Effector memory CD4-positive, alpha-beta T cell (primary cell): ENCODE measurements at regions not wholly inside any gene's neighbourhood (a gene's known extent, or its start where the extent isn't known, plus 50 kb on each side); places are given as distances from the start of the nearest gene placed in this dataset.

Experiments
- DNase-seq, 3 donors: peaks; one replicate each; pipeline ENCODE4 v3.0.0-alpha.2; 2020
- H3K27ac ChIP-seq: 2 replicates; pipeline ENCODE4 v1.7.0; 2013; ENCODE audit warnings: mild to moderate bottlenecking, low read length, moderate library complexity; ENCODE audit not compliant: insufficient read depth, poor library complexity, severe bottlenecking
- H3K27me3 ChIP-seq: replicated peaks from 2 replicates; pipeline ENCODE4 v1.7.0; 2013; ENCODE audit warnings: mild to moderate bottlenecking, low read length; ENCODE audit not compliant: insufficient read depth, control insufficient read depth, poor library complexity, severe bottlenecking
- H3K36me3 ChIP-seq: 2 replicates; pipeline ENCODE4 v1.7.0; 2013; ENCODE audit warnings: mild to moderate bottlenecking, low read length, moderate library complexity; ENCODE audit not compliant: control insufficient read depth, insufficient read depth
- H3K4me1 ChIP-seq: 2 replicates; pipeline ENCODE4 v1.7.0; 2013; ENCODE audit warnings: low read length, mild to moderate bottlenecking; ENCODE audit not compliant: control insufficient read depth, insufficient read depth, poor library complexity, severe bottlenecking
- H3K4me3 ChIP-seq: 2 replicates; pipeline ENCODE4 v1.7.0; 2013; ENCODE audit warnings: low read length, low read depth, mild to moderate bottlenecking; ENCODE audit not compliant: insufficient read depth, poor library complexity, severe bottlenecking
- H3K9me3 ChIP-seq: 2 replicates; pipeline ENCODE4 v1.7.0; 2013; ENCODE audit warnings: mild to moderate bottlenecking, low read length, moderate library complexity; ENCODE audit not compliant: control insufficient read depth

DNA sequence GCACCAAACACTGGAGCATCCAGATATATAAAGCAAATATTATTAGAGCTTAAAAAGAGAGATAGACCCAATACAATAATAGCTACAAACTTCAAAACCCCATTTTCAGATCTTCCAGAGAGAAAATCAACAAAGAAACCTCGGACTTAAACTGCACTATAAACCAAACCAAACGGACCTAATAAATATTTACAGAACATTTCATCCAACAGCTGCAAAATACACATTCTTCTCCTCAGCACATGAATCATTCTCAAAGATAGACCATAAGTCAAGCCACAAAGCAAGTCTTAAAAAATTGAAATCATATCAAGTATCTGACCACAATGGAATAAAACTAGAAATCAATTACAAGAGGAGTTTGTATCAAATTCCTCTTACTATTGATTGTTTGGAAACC lies 140.2 kb upstream of the OTOS start:
- Histone ChIP-seq H3K27ac (no peak overlapping the region), H3K9me3 (no peaks in the 10 kb centered on the region)

DNA sequence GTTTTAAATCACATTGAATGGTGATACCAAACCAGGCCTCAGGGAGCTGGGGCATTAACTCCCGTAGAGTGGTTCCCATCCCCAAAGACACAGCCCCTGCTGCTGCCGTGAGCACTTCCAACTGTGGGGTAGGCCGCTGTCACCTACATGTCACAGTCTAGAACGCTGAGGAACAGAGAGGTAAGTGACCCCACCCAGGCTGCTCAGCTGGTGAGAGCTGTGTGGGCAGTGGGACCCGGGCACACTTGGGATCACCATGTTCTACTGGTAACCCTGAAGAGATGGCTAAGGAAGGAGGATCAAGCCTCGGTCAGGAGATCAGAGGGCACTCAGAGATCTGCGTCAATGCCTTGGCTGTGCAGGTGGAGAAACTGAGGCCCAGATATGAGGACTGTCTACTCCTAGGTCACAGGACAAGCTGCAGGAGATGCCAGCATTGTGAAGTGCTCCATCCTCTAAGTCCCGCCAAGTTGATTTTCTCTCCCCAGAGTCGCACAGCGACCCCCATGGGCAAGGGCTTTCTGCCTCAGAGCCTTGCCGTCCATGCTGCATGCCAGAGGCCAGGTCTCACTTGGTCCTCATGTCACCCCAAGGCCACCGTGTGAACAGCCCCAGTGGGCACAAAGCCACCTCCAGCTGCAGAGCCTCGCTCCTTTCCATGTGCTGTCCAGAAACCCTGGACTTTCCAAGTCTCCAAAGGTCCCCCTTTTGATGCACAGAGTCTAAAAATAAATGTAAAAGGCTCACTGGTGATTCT lies 144.2 kb upstream of the OTOS start:
- H3K4me1 ChIP-seq = no peaks in the 10 kb centered on the region
- H3K27ac ChIP-seq = no peak overlapping the region
- no peaks in the 10 kb centered on the region for H3K36me3 ChIP-seq
- H3K4me3 ChIP-seq = no peak overlapping the region
- no peaks in the 10 kb centered on the region for H3K27me3 ChIP-seq
- no peak for DNase-seq
- no peaks in the 10 kb centered on the region for H3K9me3 ChIP-seq

More for the DNA sequence above, 140.2 kb upstream of the OTOS start:
- Histone ChIP-seq H3K27me3 (no peaks in the 10 kb centered on the region), H3K4me3 (no peak overlapping the region), H3K4me1 (no peaks in the 10 kb centered on the region), H3K36me3 (no peaks in the 10 kb centered on the region)
- DNase-seq = no peak

DNA sequence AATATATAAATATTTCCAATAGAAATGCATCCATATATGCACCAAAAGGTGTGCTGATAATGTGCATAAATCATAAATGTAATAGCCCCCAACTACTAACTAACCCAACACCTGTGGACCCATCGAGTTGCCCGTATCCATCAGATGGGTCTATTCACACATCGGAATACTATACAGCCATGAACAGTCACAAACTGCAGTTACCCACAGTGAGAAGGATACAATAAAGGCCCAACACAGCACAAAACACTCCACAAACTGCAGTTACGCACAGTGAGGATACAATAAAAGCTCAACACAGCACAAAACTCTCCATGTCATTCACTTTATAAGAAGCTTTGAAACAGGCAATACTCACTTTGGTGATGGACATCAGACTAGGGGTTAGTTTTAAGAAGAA lies 145.3 kb upstream of the OTOS start:
- Histone ChIP-seq H3K4me1 (no peaks in the 10 kb centered on the region), H3K36me3 (no peaks in the 10 kb centered on the region), H3K9me3 (no peaks in the 10 kb centered on the region), H3K4me3 (no peak overlapping the region), H3K27ac (no peak overlapping the region), H3K27me3 (no peaks in the 10 kb centered on the region)
- no peak for DNase-seq

DNA sequence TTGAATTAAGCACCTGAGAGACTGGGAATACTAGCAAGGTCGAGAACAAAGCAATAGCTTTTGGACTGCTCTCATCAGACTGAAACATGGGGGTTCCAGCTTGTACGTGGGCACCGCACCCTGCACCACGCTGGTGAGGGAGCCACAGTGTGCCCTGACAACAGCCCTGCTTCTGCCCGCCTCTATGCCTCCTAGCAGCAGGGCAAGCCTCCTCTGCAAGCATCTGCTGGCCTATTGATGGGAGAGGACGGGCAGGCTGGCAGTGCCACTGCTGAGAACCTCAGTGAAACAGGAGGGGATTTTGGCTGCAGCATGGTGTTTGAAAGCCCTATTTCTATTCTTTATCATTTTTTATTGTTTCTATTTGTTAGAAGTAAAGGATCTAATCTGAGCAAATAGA lies 146.1 kb upstream of the OTOS start:
- Histone ChIP-seq H3K27me3 (no peaks in the 10 kb centered on the region), H3K36me3 (no peaks in the 10 kb centered on the region), H3K4me1 (no peaks in the 10 kb centered on the region), H3K9me3 (no peaks in the 10 kb centered on the region), H3K27ac (no peak overlapping the region), H3K4me3 (no peak overlapping the region)
- DNase-seq = no peak

DNA sequence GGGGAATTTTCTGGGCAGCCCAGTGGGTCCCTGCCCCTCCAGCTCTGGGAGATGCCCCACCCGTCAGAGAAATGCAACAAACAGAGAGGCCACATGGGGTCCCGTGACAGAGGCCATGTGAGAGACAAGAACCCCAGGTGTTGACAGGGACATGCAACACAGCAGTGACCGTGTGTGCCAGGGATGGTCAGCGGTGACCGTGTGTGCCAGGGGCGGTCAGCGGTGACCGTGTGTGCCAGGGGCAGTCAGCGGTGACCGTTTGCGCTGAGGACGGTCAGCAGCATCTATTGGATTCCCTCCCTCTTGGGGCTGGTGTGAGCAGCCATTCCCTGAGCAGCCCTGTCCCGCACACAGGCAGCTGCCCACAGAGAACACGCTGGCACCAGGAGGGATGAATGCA lies 146.6 kb upstream of the OTOS start:
- Histone ChIP-seq H3K9me3 (no peaks in the 10 kb centered on the region), H3K4me1 (no peaks in the 10 kb centered on the region), H3K27me3 (no peaks in the 10 kb centered on the region), H3K36me3 (no peaks in the 10 kb centered on the region), H3K4me3 (no peak overlapping the region), H3K27ac (no peak overlapping the region)
- DNase-seq = no peak

DNA sequence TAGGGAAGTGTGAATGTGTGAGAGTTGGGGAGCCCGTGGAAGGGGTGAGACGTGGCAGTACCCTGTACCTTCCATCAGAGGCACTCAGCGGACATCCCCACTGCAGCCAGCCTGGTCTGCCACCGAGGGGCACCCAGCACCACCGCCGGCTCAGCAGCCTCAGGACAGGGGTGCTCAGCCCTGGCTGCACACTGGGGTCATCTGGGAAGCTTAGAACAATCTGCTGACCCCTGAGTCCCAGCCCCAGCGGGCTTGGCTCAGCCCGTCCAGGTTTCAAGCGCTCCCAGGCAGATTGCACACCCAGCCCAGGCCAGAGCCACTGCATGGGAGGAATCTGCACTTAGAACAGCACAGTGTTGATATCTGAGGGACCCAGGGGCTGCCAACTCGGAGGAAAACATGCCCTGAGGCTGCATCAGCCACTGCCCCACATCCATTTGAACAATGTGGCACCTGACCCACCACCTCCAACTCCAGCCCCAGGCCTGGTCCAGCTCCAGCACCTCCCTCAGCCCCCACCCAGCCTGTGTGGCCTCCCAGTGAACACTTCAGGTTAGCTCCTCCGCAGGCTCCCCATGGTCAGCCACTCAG lies 147.1 kb upstream of the OTOS start:
- Histone ChIP-seq H3K4me3 (no peak overlapping the region), H3K4me1 (no peaks in the 10 kb centered on the region), H3K27ac (no peak overlapping the region), H3K9me3 (no peaks in the 10 kb centered on the region), H3K36me3 (no peaks in the 10 kb centered on the region), H3K27me3 (no peaks in the 10 kb centered on the region)
- no peak for DNase-seq

DNA sequence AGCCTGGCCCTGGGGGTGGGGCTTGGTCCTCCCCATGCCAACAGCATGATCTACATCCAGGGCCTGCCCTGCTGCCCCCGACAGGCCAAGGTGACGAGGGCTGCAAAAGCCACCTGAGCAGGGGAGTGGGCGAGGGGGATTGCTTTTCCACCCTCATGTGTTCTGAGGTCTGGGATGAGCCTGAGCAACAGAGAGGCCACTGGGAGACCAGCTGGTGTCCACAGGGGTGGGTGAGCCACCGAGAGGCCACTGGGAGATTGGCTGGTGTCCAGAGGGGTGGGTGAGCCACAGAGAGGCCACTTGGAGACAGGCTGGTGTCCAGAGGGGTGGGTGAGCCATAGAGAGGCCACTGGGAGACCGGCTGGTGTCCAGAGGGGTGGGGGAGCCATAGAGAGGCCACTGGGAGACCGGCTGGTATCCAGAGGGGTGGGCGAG lies 147.4 kb upstream of the GPC1 start:
- Histone ChIP-seq H3K36me3 (no peaks in the 10 kb centered on the region), H3K9me3 (no peaks in the 10 kb centered on the region), H3K27me3 (no peaks in the 10 kb centered on the region), H3K27ac (no peak overlapping the region), H3K4me3 (no peak overlapping the region), H3K4me1 (no peaks in the 10 kb centered on the region)
- DNase-seq = no peak

DNA sequence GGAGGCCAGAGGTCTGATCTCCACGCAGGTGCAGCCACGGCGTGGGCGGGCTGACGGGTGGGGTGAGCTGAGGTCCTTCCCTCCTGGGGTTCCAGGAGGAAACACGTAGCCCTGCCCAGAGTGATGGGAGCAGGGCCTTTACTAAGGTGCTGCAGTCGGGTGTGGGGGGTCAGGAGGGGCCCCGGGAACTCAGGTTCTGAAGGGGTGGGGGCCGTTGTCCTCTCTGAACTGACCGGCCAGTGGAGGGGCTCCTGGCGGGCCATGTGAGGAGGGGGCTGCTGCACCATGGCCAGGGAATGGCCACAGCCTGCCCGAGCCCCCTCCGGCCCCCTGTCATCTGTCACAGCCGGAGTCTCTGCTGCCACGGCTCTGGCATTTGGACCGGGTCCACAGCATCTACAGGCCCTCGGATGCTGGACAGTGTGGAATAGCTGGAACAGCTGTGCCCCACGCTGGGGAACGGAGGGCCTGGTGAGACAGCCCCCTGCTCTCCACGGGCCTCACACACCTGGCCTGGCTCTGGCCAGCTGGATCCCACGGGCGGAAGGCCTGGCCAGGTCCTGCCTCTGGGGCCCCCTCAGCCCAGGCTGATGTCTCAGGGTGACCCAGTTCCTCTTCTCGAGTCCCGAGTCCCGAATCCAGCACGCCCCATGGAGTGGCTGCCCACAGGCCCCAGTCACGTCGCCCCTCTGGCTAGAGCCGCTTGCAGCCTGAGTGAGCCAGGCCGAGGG lies 145.6 kb upstream of the GPC1 start:
- Histone ChIP-seq H3K4me1 (no peaks in the 10 kb centered on the region), H3K4me3 (no peak overlapping the region), H3K27ac (no peak overlapping the region), H3K27me3 (no peaks in the 10 kb centered on the region), H3K36me3 (no peaks in the 10 kb centered on the region), H3K9me3 (no peaks in the 10 kb centered on the region)
- no peak for DNase-seq

DNA sequence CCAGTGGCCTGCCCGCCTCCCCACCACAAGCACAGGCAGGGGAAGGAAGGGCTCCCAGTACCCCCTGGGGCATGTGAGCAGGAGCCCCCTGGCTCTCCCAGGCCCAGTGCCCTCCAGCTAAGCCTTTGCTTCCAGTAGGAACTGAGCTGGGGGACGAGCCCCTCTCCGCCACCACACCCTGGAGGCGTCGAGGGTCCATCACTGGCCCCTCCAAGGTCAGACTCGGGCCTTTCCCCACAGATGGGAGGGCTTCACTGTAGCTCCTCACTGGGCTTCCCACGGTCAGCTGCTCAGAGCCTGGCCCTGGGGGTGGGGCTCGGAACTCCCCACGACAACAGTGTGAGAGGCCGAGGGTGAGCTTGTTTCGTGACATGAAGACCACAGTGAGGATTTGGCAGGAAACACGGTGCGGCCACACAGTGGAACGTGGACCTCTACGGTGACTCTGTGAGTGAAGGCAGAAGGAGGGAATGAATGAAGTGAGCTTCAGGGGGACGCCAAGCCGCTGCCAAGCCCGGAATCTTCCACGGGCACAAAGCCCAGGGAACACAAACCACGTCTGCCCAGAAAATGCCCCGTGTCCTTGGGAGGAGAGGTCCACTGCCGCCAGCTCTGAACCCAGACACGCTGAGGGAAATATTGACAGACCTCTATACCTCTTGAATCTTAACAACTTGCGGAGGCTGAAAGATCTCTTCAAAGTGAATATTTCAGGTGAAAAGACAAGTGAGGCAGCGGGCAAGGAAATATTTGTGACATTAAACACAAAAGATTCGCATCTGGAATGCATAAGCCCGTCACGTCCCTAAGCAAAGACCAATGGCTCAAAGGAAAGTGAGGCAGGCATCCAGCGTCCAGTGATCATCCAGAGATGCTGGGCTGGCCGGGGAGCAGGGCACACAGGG lies 144.8 kb upstream of the GPC1 start:
- no peak for DNase-seq
- H3K4me3 ChIP-seq = no peak overlapping the region

More for the DNA sequence above, 144.8 kb upstream of the GPC1 start:
- Histone ChIP-seq H3K9me3 (no peaks in the 10 kb centered on the region), H3K4me1 (no peaks in the 10 kb centered on the region), H3K27me3 (no peaks in the 10 kb centered on the region), H3K27ac (no peak overlapping the region), H3K36me3 (no peaks in the 10 kb centered on the region)
